GM21515 (cell line): ENCODE measurements at regions not wholly inside any gene's neighbourhood (a gene's known extent, or its start where the extent isn't known, plus 50 kb on each side); places are given as distances from the start of the nearest gene placed in this dataset.
"Not testable (repeated sequence)": the region's sequence is repeated elsewhere in the genome, so short reads cannot be mapped to it uniquely, and the experiment has no call there.

Source experiments
- ATAC-seq: cut with Tn5 transposase; IDR thresholded peaks from one replicate; pipeline ENCODE4 v1.9.1; 2021; ENCODE audit not compliant: unreplicated experiment

GRCh38 chr1:234907940-234908405 is 220.7 kb downstream of the TOMM20 start:
- ATAC-seq, result no peak

- ATAC-seq, result no peak
Measured at GRCh38 chr1:234907208-234907939, 221.3 kb downstream of the TOMM20 start.

DNA sequence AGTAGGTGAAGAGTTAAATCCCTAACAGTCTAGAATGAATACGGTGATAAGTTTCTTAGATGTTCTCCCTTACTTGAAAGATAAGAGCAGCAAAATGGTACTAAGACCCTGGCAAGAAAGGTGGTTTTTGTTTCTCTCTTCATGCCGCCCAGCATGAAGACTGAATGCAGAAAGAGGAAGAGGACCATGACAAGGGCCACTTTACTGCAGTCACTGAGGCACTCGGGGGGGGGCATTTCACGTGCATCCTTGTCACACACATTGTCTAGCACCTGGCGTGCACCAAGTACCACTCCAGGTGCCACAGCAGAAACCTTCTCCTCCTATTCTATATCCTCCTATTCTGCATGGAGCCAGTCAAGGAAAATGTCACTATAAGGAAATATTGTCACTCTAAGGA is 222.0 kb downstream of the TOMM20 start:
- no peak for ATAC-seq

DNA sequence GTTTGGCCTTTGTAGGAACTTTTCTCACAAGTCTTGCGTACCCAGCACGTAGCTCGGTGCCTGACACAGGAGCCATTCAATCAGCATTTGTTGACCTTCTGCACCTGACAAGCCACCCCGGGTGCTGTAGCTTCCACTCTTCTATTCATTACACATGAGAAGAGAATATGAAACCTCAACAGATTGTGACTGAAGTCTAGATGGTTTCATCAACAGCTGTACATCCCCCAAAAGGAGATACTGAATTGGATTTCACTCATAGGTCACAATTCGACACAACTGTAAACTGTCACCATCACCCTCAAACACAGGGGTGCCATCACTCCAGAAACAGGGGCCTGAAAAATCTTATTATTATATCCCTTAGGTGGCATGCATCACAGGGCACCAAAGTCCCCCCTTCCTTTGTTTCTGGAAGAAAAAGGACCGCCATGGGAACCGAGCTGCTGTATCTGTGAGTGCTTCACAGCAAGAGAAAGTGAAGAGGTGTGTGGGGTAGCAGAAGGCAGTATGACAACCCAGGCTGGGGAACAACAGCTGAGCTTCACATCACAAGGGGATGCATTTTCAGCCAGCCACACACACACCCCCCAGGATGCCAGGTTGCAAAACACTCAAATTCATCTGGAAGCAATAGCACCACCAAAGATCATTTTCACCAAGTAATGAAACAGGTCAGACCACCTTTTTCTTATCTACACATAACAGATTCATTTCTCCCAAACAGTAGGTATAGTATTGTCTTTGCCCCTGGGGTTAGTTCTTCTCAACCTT is 225.7 kb downstream of the TOMM20 start:
- ATAC-seq, result no peak

DNA sequence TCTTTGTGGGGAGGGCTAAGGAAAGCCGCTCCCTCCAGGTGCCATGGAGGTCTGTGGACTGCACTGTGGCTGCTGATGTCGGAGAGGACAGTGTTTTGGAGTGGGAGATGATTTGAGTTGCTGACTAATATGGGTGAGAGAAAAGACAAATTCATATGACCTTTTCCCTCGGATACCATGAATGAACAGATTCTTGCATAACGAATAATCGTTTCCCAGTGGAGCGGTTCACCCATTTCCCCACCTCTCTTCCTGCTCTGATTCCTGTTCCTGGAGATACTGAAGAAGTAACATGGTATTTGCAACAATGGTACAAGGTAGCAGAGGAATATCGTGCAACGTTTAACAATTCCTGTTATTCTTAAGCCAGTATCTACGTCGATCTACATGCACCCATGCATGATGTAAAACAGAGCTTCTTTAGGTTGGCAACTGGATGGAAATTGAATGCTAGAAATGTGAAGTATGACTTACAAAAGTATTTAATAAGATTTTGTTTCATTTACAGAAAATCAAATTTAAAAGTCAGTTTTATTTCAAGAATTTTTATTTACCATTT is 227.1 kb downstream of the TOMM20 start:
- no peak for ATAC-seq

DNA sequence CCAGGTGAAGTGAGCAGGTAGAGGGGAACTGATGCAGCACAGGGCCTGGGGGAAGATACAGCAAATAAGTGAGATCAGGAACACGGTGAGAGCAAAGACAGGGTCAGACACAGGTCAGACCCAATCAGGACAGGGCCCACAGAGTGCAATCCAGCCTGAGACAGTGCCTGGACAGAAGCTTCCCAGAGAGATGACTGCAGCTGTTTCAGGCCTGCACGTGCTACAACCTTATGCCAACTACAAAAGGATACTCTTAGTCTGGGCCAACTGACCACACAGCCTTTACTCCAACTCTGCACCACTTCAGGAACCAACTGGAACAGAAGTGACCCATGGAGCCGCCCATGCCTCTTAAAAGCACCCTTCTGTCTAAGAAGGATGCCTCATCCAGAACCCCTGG is 228.0 kb downstream of the TOMM20 start:
- ATAC-seq, result no peak

GRCh38 chr1:234899730-234900072 is 228.9 kb downstream of the TOMM20 start:
- ATAC-seq, result no peak

- ATAC-seq, result no peak
Measured at GRCh38 chr1:234899041-234899729, 229.5 kb downstream of the TOMM20 start.

- ATAC-seq, result no peak
Measured at GRCh38 chr1:234898455-234899033, 230.1 kb downstream of the TOMM20 start.

DNA sequence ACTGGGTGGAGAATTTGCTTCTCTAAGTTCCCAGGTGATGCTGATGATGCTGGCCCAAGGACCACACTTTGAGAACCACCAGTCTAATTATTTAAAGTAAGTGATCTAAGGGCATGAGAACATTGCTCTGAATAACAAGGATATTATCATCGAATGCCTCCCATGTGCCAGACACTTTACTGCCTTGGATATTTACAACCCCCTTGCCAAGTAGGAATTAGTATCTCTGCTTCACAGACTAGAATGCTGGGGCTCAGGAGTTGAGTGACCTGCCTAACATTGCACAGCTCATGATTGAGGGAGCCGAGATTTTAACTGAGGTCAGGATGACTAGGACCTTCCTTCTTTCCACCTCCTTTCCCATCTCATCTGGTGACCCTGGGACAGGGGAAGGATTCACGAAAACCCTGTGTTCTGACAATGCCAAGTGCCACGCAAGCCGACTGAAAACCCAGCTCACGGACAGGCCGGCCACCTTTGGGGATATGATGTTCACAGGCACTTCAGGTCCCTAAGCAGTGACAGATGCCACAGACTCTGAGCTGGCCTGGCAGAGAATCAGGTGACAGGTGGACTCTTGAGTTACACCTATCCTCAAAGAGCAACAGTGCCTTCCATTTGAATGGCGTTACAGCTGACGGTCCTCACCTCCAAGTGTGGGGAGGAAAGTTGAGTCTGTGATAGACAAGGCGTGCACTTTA is 230.7 kb downstream of the TOMM20 start:
- ATAC-seq, result no peak

DNA sequence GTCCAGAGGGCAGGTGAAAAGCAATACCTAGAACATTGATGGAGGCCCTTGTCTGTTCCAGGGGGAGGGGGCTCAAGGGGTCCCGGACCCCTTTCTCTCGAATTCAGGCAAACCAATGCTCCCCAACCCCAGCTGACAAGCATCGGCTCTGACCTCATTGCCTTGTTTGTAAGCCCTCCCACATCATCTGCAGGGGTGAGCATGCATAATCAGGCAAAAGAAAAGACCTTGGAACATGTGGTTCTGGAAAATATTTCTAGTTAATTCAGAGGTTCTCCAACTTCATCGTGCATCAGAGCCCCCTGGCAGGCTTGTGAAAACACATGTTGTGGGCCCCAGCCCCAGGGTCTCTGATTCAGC is 231.3 kb downstream of the TOMM20 start:
- no peak for ATAC-seq

DNA sequence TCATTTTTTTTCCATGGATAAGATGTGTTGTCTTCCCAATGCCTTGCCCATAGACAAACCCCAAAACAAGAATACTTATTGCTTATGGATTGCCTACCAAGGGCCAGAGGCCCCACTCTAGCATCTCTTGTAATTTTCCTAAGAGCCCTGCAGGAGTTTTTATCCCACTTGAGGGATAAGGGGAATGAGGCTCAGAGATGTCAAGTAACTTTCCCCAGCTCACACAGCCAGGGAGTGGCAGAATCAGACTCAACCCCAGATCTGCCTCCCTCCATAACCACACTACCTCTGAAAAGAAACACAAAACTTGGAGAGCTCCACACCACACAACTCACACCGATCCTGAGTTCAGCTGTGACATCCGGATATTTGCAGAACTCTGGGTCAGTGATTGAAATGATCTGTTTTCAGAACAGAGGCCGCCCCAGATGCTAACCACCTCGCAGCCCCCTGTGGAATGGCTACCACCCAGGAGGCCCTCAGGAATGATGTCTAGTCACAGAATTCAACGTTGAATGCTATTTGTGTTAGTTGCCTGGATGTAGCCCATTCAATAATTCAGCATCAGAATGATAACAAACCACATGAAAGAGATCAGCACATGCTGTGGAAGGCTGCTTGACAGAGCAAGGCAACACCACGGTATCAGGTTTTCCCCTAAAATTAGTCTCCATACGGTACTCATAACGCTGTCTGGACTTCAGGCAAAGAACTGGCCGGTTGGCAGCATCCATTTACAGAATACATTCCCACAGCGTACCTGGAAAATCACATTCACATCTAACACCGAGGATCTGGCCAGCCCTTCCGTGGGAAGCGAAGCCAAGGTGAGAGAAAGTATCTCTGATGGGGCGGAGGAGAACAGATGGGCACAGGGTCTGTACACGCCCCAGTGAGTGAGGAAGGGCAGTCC is 231.9 kb downstream of the TOMM20 start:
- ATAC-seq, result no peak

DNA sequence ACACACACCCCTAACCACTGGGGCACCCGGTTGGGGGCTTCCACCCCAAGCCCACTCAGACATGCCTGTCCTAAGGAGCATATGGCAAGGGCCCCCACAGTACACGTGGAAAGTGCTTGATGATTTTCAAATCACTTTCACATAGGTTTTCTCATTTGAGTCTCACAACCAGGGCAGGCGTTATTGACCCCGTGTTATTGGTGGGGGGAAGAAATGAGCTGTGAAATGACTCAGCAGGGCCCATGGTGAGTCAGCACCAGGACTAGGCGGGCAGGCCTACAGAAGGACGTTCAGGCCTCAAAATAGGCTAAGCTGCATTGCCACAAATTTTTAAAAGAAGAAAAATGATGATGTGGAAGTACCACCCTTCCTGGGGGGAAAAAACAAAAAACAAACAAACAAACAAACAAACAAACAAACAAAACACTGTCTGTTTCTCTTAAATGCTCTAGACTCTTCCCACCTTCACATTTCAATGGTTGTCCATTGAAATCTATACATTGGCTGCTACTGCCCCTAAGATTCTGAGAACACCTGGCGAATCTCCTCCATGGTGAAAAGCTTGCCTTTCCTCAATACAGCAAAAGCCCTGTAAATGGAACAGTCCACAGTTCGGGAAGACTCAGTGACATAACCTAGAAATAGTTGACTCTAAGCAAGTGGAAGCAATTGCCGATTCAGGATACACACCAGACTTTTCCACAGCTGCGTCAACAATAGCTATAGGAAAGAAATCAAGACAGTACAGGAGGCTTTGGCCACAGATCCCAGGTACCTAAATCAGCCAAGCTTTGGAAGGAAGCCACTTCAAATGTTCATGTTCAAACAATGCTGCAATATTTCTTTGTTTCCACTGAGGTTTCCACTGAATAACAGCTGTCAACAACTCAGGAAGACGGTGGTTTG is 234.7 kb downstream of the TOMM20 start:
- no peak for ATAC-seq

DNA sequence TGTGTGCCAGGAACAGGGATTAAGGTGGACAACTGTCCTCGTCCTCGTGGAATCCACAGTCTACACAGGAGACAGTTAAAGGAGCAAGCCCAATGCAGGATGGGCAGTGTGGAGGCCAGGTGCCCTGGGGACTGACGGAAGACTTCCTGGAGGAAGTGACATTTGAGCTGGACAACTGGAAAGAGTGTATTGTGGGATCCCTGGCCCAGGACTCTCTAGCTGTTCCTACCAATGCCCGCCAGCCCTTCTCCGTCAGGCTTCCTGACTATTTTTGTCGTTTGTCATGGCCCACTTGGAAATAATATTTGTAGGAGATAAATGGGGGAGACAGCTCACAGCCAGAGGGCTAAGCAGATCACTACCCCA is 235.3 kb downstream of the TOMM20 start:
- no peak for ATAC-seq

- ATAC-seq, result no peak
Measured at GRCh38 chr1:234892642-234893041, 236.0 kb downstream of the TOMM20 start.

GRCh38 chr1:234891427-234891826 is 237.2 kb downstream of the TOMM20 start:
- ATAC-seq, result no peak

- no peak for ATAC-seq
Measured at GRCh38 chr1:234889643-234890042, 239.0 kb downstream of the TOMM20 start.

- not testable (repeated sequence) for ATAC-seq
Measured at GRCh38 chr1:234888247-234888646, 240.4 kb downstream of the TOMM20 start.
